ENCODE measurements at regions not wholly inside any gene's neighbourhood (a gene's known extent, or its start where the extent isn't known, plus 50 kb on each side); places are given as distances from the start of the nearest gene placed in this dataset.
"Not testable (repeated sequence)": the region's sequence is repeated elsewhere in the genome, so short reads cannot be mapped to it uniquely, and the experiment has no call there.

- no peak for DNase-seq (ENCODE audit: low read depth in 2 of 2, low spot score in 1 of 2)
These were observed 287.8 kb downstream of the LIG4 start for GRCh38 chr13:107927557-107927956.

- not testable (repeated sequence) for DNase-seq (ENCODE audit: low read depth in 2 of 2, low spot score in 1 of 2)
These were observed 288.8 kb downstream of the LIG4 start for GRCh38 chr13:107926515-107926914.

- DNase-seq (ENCODE audit: low read depth in 2 of 2, low spot score in 1 of 2), result not testable (repeated sequence)
These were observed 298.4 kb downstream of the LIG4 start for GRCh38 chr13:107916902-107917301.

- no peak for DNase-seq (ENCODE audit: low read depth in 2 of 2, low spot score in 1 of 2)
These were observed 302.6 kb downstream of the LIG4 start for GRCh38 chr13:107912745-107913144.

GRCh38 chr13:107907065-107907805 lies 308.1 kb downstream of the LIG4 start:
- no peak for DNase-seq (ENCODE audit: low read depth in 2 of 2, low spot score in 1 of 2)

- no peak for DNase-seq (ENCODE audit: low read depth in 2 of 2, low spot score in 1 of 2)
These were observed 309.2 kb downstream of the LIG4 start for GRCh38 chr13:107906131-107906530.

GRCh38 chr13:107901996-107902562 lies 313.3 kb downstream of the LIG4 start:
- no peak for DNase-seq (ENCODE audit: low read depth in 2 of 2, low spot score in 1 of 2)

- no peak for DNase-seq (ENCODE audit: low read depth in 2 of 2, low spot score in 1 of 2)
These were observed 314.1 kb downstream of the LIG4 start for GRCh38 chr13:107901230-107901629.

GRCh38 chr13:107900775-107901174 lies 314.6 kb downstream of the LIG4 start:
- DNase-seq (ENCODE audit: low read depth in 2 of 2, low spot score in 1 of 2), result no peak

GRCh38 chr13:107886118-107886517 lies 329.2 kb downstream of the LIG4 start:
- DNase-seq (ENCODE audit: low read depth in 2 of 2, low spot score in 1 of 2), result no peak

- DNase-seq (ENCODE audit: low read depth in 2 of 2, low spot score in 1 of 2), result no peak
These were observed 330.8 kb downstream of the LIG4 start for GRCh38 chr13:107884564-107884963.

- no peak for DNase-seq (ENCODE audit: low read depth in 2 of 2, low spot score in 1 of 2)
These were observed 331.7 kb downstream of the LIG4 start for GRCh38 chr13:107883561-107884175.

- no peak for DNase-seq (ENCODE audit: low read depth in 2 of 2, low spot score in 1 of 2)
These were observed 332.4 kb downstream of the LIG4 start for GRCh38 chr13:107882708-107883560.

GRCh38 chr13:107881362-107881761 lies 334.0 kb downstream of the LIG4 start:
- no peak for DNase-seq (ENCODE audit: low read depth in 2 of 2, low spot score in 1 of 2)

- no peak for DNase-seq (ENCODE audit: low read depth in 2 of 2, low spot score in 1 of 2)
These were observed 340.9 kb downstream of the LIG4 start for GRCh38 chr13:107874456-107874855.

GRCh38 chr13:107873926-107874325 lies 341.4 kb downstream of the LIG4 start:
- no peak for DNase-seq (ENCODE audit: low read depth in 2 of 2, low spot score in 1 of 2)

- no peak for DNase-seq (ENCODE audit: low read depth in 2 of 2, low spot score in 1 of 2)
These were observed 344.9 kb downstream of the LIG4 start for GRCh38 chr13:107870400-107870799.

- no peak for DNase-seq (ENCODE audit: low read depth in 2 of 2, low spot score in 1 of 2)
These were observed 347.4 kb downstream of the LIG4 start for GRCh38 chr13:107867701-107868661.

GRCh38 chr13:107866941-107867623 lies 348.3 kb downstream of the LIG4 start:
- DNase-seq (ENCODE audit: low read depth in 2 of 2, low spot score in 1 of 2), result no peak
